ENCODE measurements at regions not wholly inside any gene's neighbourhood (a gene's known extent, or its start where the extent isn't known, plus 50 kb on each side); places are given as distances from the start of the nearest gene placed in this dataset.
"Not testable (repeated sequence)": the region's sequence is repeated elsewhere in the genome, so short reads cannot be mapped to it uniquely, and the experiment has no call there.

DNA sequence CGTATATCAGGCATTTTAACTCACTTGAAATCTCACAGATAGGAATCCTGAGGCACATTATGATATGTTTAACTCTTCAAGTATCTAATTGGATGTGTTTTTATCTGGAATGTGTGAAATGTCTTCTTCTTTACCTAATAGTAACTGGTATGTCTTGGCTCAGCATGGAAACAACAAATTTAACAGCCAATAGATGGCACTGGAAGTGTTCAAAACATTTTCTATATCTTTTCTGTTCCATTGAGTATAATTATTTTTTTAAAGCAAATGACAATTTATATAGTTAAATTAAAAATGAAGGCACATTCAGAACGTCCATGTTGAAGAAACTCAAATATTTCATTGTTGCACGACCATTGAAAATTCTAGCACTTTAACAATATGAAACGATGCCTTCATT is 164.6 kb upstream of the SLC16A7 start:
- no peak for DNase-seq
- Mint-ChIP-seq H3K36me3 (no peaks in the 10 kb centered on the region), H3K27ac (no peak overlapping the region), H3K4me1 (no peaks in the 10 kb centered on the region), H3K27me3 (peaks cover 2 to 11% of the 10 kb centered on the region in 2 donors), H3K9me3 (no peaks in the 10 kb centered on the region), H3K4me3 (no peak overlapping the region)
- ChIA-PET CTCF (no interaction called here), POLR2A (no interaction called here)
- Histone ChIP-seq H3K27me3 (ENCODE audit: insufficient read depth, low read length, poor library complexity, severe bottlenecking) (no peaks in the 10 kb centered on the region), H3K4me3 (ENCODE audit: low read length) (no peak overlapping the region), H3K36me3 (ENCODE audit: insufficient read depth, low read length) (no peaks in the 10 kb centered on the region), H3K27ac (ENCODE audit: low read depth, low read length) (no peak overlapping the region), H3K4me1 (ENCODE audit: insufficient read depth, low read length) (no peaks in the 10 kb centered on the region), H3K9me3 (ENCODE audit: low read length) (no peaks in the 10 kb centered on the region)

DNA sequence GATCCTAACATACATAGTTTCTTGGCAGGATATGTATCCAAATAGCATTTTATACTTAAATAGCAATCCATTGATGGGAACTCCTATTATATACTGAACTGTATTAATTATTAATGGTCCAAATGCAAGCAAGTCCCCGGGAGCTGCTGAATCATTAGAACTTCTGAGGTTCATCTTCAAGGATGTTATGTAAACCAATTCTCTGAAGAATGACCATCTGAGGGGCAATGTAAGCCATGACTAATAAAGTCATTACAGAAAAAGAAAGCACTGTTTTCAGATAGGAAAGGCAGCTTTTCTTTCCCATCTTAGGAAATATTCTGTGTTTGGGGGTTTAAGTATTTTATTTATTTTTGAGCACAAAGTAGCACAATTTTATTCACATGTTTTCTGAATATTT is 166.1 kb upstream of the SLC16A7 start:
- CTCF ChIA-PET = no interaction called here
- H3K4me1 Mint-ChIP-seq = no peaks in the 10 kb centered on the region
- no peak for DNase-seq
- Histone ChIP-seq H3K27me3 (ENCODE audit: insufficient read depth, low read length, poor library complexity, severe bottlenecking) (no peaks in the 10 kb centered on the region), H3K36me3 (ENCODE audit: insufficient read depth, low read length) (no peaks in the 10 kb centered on the region), H3K9me3 (ENCODE audit: low read length) (no peaks in the 10 kb centered on the region), H3K27ac (ENCODE audit: low read depth, low read length) (no peak overlapping the region), H3K4me1 (ENCODE audit: insufficient read depth, low read length) (no peaks in the 10 kb centered on the region), H3K4me3 (ENCODE audit: low read length) (no peak overlapping the region)
- POLR2A ChIA-PET = no interaction called here
- no peak overlapping the region for H3K27ac Mint-ChIP-seq
- no peaks in the 10 kb centered on the region for H3K9me3 Mint-ChIP-seq
- no peaks in the 10 kb centered on the region for H3K36me3 Mint-ChIP-seq
- H3K27me3 Mint-ChIP-seq = peaks cover 2 to 16% of the 10 kb centered on the region in 2 donors
- no peak overlapping the region for H3K4me3 Mint-ChIP-seq

DNA sequence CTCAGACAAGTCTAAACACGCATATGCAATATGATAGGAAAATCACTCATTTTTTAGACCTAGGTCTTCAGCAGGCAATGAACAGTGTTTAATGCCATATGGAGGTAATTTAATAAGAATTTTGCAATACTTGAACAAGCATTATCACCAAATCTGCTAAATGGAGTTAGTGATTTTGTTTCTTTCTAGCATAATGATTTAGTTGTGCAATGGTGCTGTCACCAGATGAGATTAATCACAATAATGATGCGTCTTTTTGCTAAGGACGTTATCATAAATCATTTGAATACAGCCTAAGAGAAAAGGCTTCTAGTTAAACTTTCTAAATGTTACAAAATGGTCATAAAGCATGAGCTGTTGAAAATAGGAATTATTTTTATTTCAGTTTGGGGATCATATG is 170.0 kb upstream of the SLC16A7 start:
- POLR2A ChIA-PET = no interaction called here
- no peak overlapping the region for H3K27ac ChIP-seq (ENCODE audit: low read depth, low read length)
- H3K36me3 Mint-ChIP-seq = no peaks in the 10 kb centered on the region

GRCh38 chr12:59424666-59425065 is 171.2 kb upstream of the SLC16A7 start:
- H3K27me3 ChIP-seq (ENCODE audit: insufficient read depth, low read length, poor library complexity, severe bottlenecking); H3K36me3 ChIP-seq (ENCODE audit: insufficient read depth, low read length); H3K4me3 Mint-ChIP-seq; H3K4me3 ChIP-seq (ENCODE audit: low read length); H3K9me3 Mint-ChIP-seq; CTCF ChIA-PET; H3K9me3 ChIP-seq (ENCODE audit: low read length); H3K27ac ChIP-seq (ENCODE audit: low read depth, low read length); H3K36me3 Mint-ChIP-seq; DNase-seq; POLR2A ChIA-PET; H3K4me1 ChIP-seq (ENCODE audit: insufficient read depth, low read length); H3K27ac Mint-ChIP-seq; H3K4me1 Mint-ChIP-seq: not testable (repeated sequence)
- peaks cover 6 to 21% of the 10 kb centered on the region in 2 donors for H3K27me3 Mint-ChIP-seq

More for the DNA sequence above, 170.0 kb upstream of the SLC16A7 start:
- H3K27ac Mint-ChIP-seq = no peak overlapping the region
- peaks cover 6 to 16% of the 10 kb centered on the region in 2 donors for H3K27me3 Mint-ChIP-seq
- no peak overlapping the region for H3K4me3 ChIP-seq (ENCODE audit: low read length)
- no peaks in the 10 kb centered on the region for H3K9me3 ChIP-seq (ENCODE audit: low read length)
- CTCF ChIA-PET = no interaction called here
- H3K36me3 ChIP-seq (ENCODE audit: insufficient read depth, low read length) = no peaks in the 10 kb centered on the region
- H3K27me3 ChIP-seq (ENCODE audit: insufficient read depth, low read length, poor library complexity, severe bottlenecking) = no peaks in the 10 kb centered on the region
- H3K4me3 Mint-ChIP-seq = no peak overlapping the region
- no peaks in the 10 kb centered on the region for H3K4me1 Mint-ChIP-seq
- H3K4me1 ChIP-seq (ENCODE audit: insufficient read depth, low read length) = no peaks in the 10 kb centered on the region
- DNase-seq = no peak
- H3K9me3 Mint-ChIP-seq = no peaks in the 10 kb centered on the region

DNA sequence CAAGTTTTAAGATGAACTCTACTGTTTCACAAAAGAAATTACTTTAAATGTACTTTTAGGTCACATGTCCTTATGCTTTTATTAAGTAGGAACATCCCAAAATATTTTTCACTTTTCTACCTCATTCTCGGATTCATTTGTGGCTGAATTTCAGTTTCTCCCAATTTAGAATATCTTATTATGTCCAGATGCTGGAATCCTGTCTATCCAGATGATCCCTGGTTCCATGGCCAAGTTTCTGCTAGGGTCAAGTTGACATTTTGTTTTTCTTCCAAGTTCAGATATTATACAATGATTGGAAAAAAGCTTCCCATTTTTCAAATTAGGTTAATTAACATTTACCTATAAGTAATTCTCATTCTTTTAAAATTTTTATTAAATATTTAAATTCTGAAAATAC is 181.8 kb upstream of the SLC16A7 start:
- H3K4me3 ChIP-seq (ENCODE audit: low read length) = no peak overlapping the region
- Mint-ChIP-seq H3K4me1 (no peaks in the 10 kb centered on the region), H3K27me3 (peaks cover 0 to 8% of the 10 kb centered on the region in 2 donors), H3K27ac (no peak overlapping the region), H3K9me3 (no peaks in the 10 kb centered on the region), H3K36me3 (no peaks in the 10 kb centered on the region), H3K4me3 (no peak overlapping the region)
- no peaks in the 10 kb centered on the region for H3K4me1 ChIP-seq (ENCODE audit: insufficient read depth, low read length)
- DNase-seq = no peak
- H3K27me3 ChIP-seq (ENCODE audit: insufficient read depth, low read length, poor library complexity, severe bottlenecking) = no peaks in the 10 kb centered on the region
- H3K9me3 ChIP-seq (ENCODE audit: low read length) = no peaks in the 10 kb centered on the region
- ChIA-PET CTCF (no interaction called here), POLR2A (no interaction called here)
- H3K36me3 ChIP-seq (ENCODE audit: insufficient read depth, low read length) = no peaks in the 10 kb centered on the region
- no peak overlapping the region for H3K27ac ChIP-seq (ENCODE audit: low read depth, low read length)

- Mint-ChIP-seq H3K4me3 (no peak overlapping the region), H3K9me3 (no peaks in the 10 kb centered on the region), H3K36me3 (no peaks in the 10 kb centered on the region), H3K27ac (no peak overlapping the region), H3K4me1 (peaks cover 0 to 4% (median 3%) of the 10 kb centered on the region in 3 donors), H3K27me3 (peaks cover 0 to 11% of the 10 kb centered on the region in 2 donors)
- H3K27me3 ChIP-seq (ENCODE audit: insufficient read depth, low read length, poor library complexity, severe bottlenecking) = no peaks in the 10 kb centered on the region
- H3K27ac ChIP-seq (ENCODE audit: low read depth, low read length) = no peak overlapping the region
- H3K4me1 ChIP-seq (ENCODE audit: insufficient read depth, low read length) = no peaks in the 10 kb centered on the region
- H3K36me3 ChIP-seq (ENCODE audit: insufficient read depth, low read length) = no peaks in the 10 kb centered on the region
- ChIA-PET POLR2A (no interaction called here), CTCF (no interaction called here)
- H3K4me3 ChIP-seq (ENCODE audit: low read length) = no peak overlapping the region
- H3K9me3 ChIP-seq (ENCODE audit: low read length) = no peaks in the 10 kb centered on the region
- DNase-seq = no peak
These were observed 187.4 kb upstream of the SLC16A7 start for GRCh38 chr12:59408431-59408830.

DNA sequence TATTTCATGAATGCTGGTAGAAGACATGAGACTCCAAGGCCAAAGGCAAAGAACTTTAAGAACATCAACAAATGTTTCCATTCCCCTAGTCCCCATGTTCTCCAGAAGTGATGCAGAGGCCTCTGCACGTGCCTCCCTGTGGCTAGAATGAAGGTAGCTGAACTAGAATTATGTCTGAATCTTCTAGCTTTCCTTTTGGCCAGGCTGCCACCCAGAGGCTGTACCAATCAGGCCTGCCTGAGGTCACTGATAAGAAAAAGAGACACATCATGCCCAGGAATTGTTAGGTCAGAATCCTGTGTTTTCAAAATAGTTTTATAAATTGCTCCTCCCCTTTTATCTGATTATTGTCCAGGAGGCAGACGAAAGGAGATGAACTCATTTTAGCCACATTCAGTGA is 188.0 kb upstream of the SLC16A7 start:
- ChIA-PET POLR2A (no interaction called here), CTCF (no interaction called here)
- Mint-ChIP-seq H3K4me1 (peaks cover 0 to 4% (median 3%) of the 10 kb centered on the region in 3 donors), H3K27me3 (peaks cover 2 to 10% of the 10 kb centered on the region in 2 donors), H3K27ac (no peak overlapping the region), H3K4me3 (no peak overlapping the region), H3K9me3 (no peaks in the 10 kb centered on the region), H3K36me3 (no peaks in the 10 kb centered on the region)
- no peaks in the 10 kb centered on the region for H3K9me3 ChIP-seq (ENCODE audit: low read length)
- no peaks in the 10 kb centered on the region for H3K36me3 ChIP-seq (ENCODE audit: insufficient read depth, low read length)
- H3K4me1 ChIP-seq (ENCODE audit: insufficient read depth, low read length) = no peaks in the 10 kb centered on the region
- DNase-seq = no peak
- H3K4me3 ChIP-seq (ENCODE audit: low read length) = no peak overlapping the region
- no peaks in the 10 kb centered on the region for H3K27me3 ChIP-seq (ENCODE audit: insufficient read depth, low read length, poor library complexity, severe bottlenecking)
- no peak overlapping the region for H3K27ac ChIP-seq (ENCODE audit: low read depth, low read length)

GRCh38 chr12:59405992-59406391 is 189.8 kb upstream of the SLC16A7 start:
- H3K9me3 ChIP-seq (ENCODE audit: low read length) = no peaks in the 10 kb centered on the region
- Mint-ChIP-seq H3K9me3 (no peaks in the 10 kb centered on the region), H3K4me1 (peaks cover 0 to 4% (median 3%) of the 10 kb centered on the region in 3 donors), H3K27ac (no peak overlapping the region), H3K27me3 (peaks cover 2 to 10% of the 10 kb centered on the region in 2 donors), H3K4me3 (no peak overlapping the region), H3K36me3 (no peaks in the 10 kb centered on the region)
- H3K4me1 ChIP-seq (ENCODE audit: insufficient read depth, low read length) = no peaks in the 10 kb centered on the region
- CTCF ChIA-PET = no interaction called here
- H3K36me3 ChIP-seq (ENCODE audit: insufficient read depth, low read length) = no peaks in the 10 kb centered on the region
- H3K27me3 ChIP-seq (ENCODE audit: insufficient read depth, low read length, poor library complexity, severe bottlenecking) = no peaks in the 10 kb centered on the region
- DNase-seq = no peak
- POLR2A ChIA-PET = no interaction called here
- H3K4me3 ChIP-seq (ENCODE audit: low read length) = no peak overlapping the region
- H3K27ac ChIP-seq (ENCODE audit: low read depth, low read length) = no peak overlapping the region

GRCh38 chr12:59404109-59404650 is 191.6 kb upstream of the SLC16A7 start:
- POLR2A ChIA-PET = no interaction called here
- H3K4me3 ChIP-seq (ENCODE audit: low read length) = no peak overlapping the region
- no peak for DNase-seq
- H3K9me3 ChIP-seq (ENCODE audit: low read length) = no peaks in the 10 kb centered on the region
- Mint-ChIP-seq H3K9me3 (peaks cover 0 to 6% (median 0%) of the 10 kb centered on the region in 5 donors), H3K4me3 (no peak overlapping the region), H3K4me1 (peaks cover 0 to 4% (median 3%) of the 10 kb centered on the region in 3 donors), H3K27me3 (peaks cover 2 to 10% of the 10 kb centered on the region in 2 donors), H3K36me3 (no peaks in the 10 kb centered on the region), H3K27ac (no peak overlapping the region)
- H3K4me1 ChIP-seq (ENCODE audit: insufficient read depth, low read length) = no peaks in the 10 kb centered on the region
- no peak overlapping the region for H3K27ac ChIP-seq (ENCODE audit: low read depth, low read length)
- no peaks in the 10 kb centered on the region for H3K36me3 ChIP-seq (ENCODE audit: insufficient read depth, low read length)
- no peaks in the 10 kb centered on the region for H3K27me3 ChIP-seq (ENCODE audit: insufficient read depth, low read length, poor library complexity, severe bottlenecking)
- CTCF ChIA-PET = interaction anchor here (0.8 to 1.6 kb wide), 3 partner anchors 12 to 405 kb away, joined by 3 to 5 read pairs (median 3); no protein-coding TSS in a partner anchor

Data from CD8-positive, alpha-beta memory T cell (primary cell).